Pancreas (tissue), 10 donors: ENCODE measurements at regions not wholly inside any gene's neighbourhood (a gene's known extent, or its start where the extent isn't known, plus 50 kb on each side); places are given as distances from the start of the nearest gene placed in this dataset.

Source experiments
- ATAC-seq, 4 donors: fragments of 200-7000 bp; cut with Tn5 transposase; one replicate each; pipeline versions ENCODE4 v1.8.0 to v1.9.1; 2020; ENCODE audit warnings: mild to moderate bottlenecking in 4 of 4, moderate library complexity in 4 of 4
- DNase-seq, 6 donors: peaks; one replicate each; pipeline ENCODE4 v3.0.0-alpha.2; 2020
- FAIRE-seq: peaks from 2 replicates; lab custom pipeline; 2012; peaks lifted over from hg19 to GRCh38; lab: Jason Lieb, UNC
- H3K27ac ChIP-seq, 4 donors: fragments of 200-600 bp; sonication (generic); 1 replicate in 3 of 4; 2 replicates in 1 of 4; pipeline versions ENCODE4 v1.5.0 to v1.8.0; 2020
- H3K27me3 ChIP-seq, 4 donors: fragments of 200-600 bp; one replicate each; pipeline ENCODE4 v1.8.0; 2021
- H3K36me3 ChIP-seq, 3 donors: fragments of 200-600 bp; sonication (generic) in 1 of 3; one replicate each; pipeline versions ENCODE4 v1.5.0 to v1.8.0; 2020 to 2021
- H3K4me1 ChIP-seq, 3 donors: fragments of 200-600 bp; one replicate each; pipeline ENCODE4 v1.8.0; 2021
- H3K4me3 ChIP-seq, 4 donors: fragments of 200-600 bp; sonication (generic) in 2 of 4; one replicate each; pipeline versions ENCODE4 v1.5.0 to v1.8.0; 2020 to 2021
- H3K9me3 ChIP-seq, 4 donors: fragments of 200-600 bp; one replicate each; pipeline ENCODE4 v1.8.0; 2021
- WGBS, 2 donors: extraction: QIAGEN DNeasy Blood & Tissue Kit; methylation state at CpG; one replicate each; pipeline ENCODE4 v1.1.7; 2013; 5-methylcytosine and 5-hydroxymethylcytosine counted together
- intact Hi-C, 3 donors: fragments of 100-400 bp; cut with DNase I; formaldehyde crosslinking; loops; one replicate each; pipeline versions ENCODE4 v1.11.1 to v1.14.2; 2022
- TF ChIP-seq, protein P1 (sequence below), 4 donors: fragments of 200-600 bp; sonication (generic) in 3 of 4; IDR thresholded peaks; one replicate each; pipeline versions ENCODE4 v1.5.0 to v1.8.0; 2021; ENCODE audit warnings: antibody characterized with exemption in 4 of 4
- donor health status: healthy with polysubstance abuse.
- donor health status: DM: no; HTN: no; CAD: no; lungs with moderate emphysema.
- donor health status: DM: no; HTN: no; CAD: no.
- donor health status: control.
- donor health status: control.
- donor health status: Bipolar disorder and iron deficiency.
- donor health status: DM: yes; HTN: yes; CAD: no.
- donor health status: DM: no; HTN: no; CAD: no.
- donor health status: DM: no; HTN: no; CAD: no.
- donor health status: DM: yes; HTN: yes; CAD: no.

DNA sequence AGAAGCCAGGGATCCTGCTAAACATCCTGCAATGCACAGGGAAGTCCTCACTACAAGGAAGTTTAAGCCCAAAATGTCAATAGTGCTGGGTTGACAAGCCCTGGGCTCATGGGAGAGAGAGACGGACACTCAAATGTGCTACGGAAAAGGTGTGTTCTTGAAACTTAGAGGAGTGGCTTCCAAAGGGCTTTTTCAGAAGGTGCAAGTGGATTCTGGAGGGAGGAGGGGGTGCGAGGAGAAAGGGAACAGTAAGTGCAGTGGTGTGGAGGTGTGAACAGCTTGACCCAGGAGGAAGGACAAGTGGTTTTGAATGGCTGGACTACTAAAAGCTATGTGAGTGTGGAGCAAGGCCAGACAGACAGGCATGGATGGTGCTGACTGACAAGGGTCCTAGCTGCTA lies 50.4 kb upstream of the CECR2 start:
- Histone ChIP-seq H3K4me1 (no peaks in the 10 kb centered on the region), H3K4me3 (no peak overlapping the region), H3K9me3 (no peaks in the 10 kb centered on the region), H3K27me3 (no peaks in the 10 kb centered on the region), H3K27ac (no peak overlapping the region), H3K36me3 (no peaks in the 10 kb centered on the region)
- no peak for ATAC-seq
- no peak for FAIRE-seq
- TF ChIP-seq, protein P1, sequence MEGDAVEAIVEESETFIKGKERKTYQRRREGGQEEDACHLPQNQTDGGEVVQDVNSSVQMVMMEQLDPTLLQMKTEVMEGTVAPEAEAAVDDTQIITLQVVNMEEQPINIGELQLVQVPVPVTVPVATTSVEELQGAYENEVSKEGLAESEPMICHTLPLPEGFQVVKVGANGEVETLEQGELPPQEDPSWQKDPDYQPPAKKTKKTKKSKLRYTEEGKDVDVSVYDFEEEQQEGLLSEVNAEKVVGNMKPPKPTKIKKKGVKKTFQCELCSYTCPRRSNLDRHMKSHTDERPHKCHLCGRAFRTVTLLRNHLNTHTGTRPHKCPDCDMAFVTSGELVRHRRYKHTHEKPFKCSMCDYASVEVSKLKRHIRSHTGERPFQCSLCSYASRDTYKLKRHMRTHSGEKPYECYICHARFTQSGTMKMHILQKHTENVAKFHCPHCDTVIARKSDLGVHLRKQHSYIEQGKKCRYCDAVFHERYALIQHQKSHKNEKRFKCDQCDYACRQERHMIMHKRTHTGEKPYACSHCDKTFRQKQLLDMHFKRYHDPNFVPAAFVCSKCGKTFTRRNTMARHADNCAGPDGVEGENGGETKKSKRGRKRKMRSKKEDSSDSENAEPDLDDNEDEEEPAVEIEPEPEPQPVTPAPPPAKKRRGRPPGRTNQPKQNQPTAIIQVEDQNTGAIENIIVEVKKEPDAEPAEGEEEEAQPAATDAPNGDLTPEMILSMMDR (IDR thresholded peaks at IDR 0.05): no peak
- intact Hi-C loops: no loop called here
- 79 to 89% methylated on average over 3 of the region's 3 CpGs for WGBS, 2 donors
- DNase-seq: no peak

DNA sequence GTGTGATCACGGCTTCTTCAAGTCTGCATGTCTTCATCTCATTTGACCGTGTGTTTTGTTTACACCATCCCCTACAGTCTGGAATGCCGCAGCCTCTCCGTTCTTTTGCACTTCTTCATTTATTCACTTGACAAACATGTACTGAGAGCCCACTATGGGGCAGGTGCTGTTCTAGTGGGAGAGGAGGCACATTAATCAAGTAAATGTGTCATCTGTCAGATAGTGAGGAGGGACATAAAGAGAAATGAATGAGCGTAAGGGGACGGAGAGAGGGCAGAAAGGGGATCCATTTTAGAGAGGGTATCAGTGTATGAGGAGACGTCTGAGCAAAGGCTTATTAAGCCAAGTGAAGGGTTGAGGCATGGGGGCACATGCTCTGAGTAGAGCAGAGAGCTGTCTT lies 54.0 kb upstream of the CECR2 start:
- DNase-seq (no peak), FAIRE-seq (no peak)
- no peak overlapping the region for H3K4me3 ChIP-seq

DNA sequence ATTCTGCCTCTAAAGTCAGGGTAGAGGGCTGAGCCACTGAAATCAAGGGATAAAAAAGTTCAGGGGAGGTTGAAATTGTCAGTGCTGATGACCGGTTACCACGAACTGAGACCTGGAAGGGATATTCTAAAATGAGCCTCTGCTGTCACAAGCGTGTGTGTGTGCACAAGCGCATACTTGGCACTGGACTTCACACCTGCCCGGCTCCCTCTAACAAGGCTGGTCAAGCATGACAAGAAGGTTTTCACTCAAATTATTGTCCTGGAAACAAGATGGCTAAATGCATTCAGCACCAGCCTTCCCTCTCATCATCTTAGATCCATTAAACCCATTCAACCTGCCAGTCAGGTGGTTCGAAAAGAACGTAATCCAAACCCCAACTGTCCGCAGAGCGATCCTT lies 54.8 kb upstream of the CECR2 start:
- no peak for FAIRE-seq
- no peak overlapping the region for H3K27ac ChIP-seq
- 78% methylated on average over 9 of the region's 9 CpGs for WGBS, 2 donors
- H3K4me3 ChIP-seq: no peak overlapping the region
- intact Hi-C loops: no loop called here
- TF ChIP-seq, protein P1 (IDR thresholded peaks at IDR 0.05): no peak
- no peaks in the 10 kb centered on the region for H3K27me3 ChIP-seq
- no peaks in the 10 kb centered on the region for H3K4me1 ChIP-seq
- H3K9me3 ChIP-seq: no peaks in the 10 kb centered on the region
- H3K36me3 ChIP-seq: no peaks in the 10 kb centered on the region
- no peak for ATAC-seq
- no peak for DNase-seq

More for the DNA sequence above, 54.0 kb upstream of the CECR2 start:
- WGBS, 2 donors: 67 to 72% methylated on average over 7 of the region's 7 CpGs
- TF ChIP-seq, protein P1 (IDR thresholded peaks at IDR 0.05): no peak
- H3K4me1 ChIP-seq: no peaks in the 10 kb centered on the region
- H3K36me3 ChIP-seq: no peaks in the 10 kb centered on the region
- no peak for ATAC-seq
- intact Hi-C loops: no loop called here
- H3K27ac ChIP-seq: no peak overlapping the region
- H3K9me3 ChIP-seq: no peaks in the 10 kb centered on the region
- no peaks in the 10 kb centered on the region for H3K27me3 ChIP-seq

DNA sequence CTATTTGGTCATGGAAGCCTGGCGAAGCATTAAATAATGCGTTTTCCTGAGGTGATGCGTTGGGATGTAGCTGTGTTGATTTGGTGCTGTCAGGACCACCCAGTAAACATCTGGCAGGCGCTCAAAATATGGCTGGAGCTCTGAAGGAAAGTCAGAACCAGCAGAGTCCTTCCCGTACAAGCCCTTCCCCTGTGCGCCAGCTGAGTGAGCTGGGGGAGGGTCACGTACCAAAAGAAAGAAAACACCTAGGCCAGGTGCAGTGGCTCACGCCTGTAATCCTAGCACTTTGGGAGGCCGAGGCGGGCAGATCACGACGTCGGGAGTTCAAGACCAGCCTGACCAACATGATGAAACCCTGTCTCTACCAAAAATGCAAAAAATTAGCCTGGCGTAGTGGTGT lies 55.6 kb upstream of the CECR2 start:
- no peak for DNase-seq

DNA sequence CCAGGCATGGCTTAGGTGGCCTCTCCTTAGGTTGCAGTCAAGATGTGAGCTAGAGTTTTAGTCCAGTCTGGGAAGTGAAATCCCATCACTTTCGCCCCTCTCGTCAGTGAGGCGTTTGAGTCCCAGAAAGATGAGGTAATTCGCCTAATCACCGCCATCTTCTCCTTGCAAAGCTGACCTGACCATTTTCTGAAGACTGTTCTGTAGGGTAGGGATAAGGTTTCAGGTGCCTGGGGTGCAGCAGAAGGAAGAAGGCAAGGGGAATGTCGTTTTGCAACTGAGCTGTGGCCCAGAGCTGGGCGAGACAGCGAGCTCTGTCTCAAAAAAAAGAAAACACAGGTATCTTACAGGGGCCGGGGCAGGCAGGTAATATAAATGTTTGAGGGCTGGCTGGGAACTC lies 61.7 kb upstream of the CECR2 start:
- no peak for FAIRE-seq
- ATAC-seq: no peak
- no peak overlapping the region for H3K27ac ChIP-seq
- DNase-seq: no peak
- intact Hi-C loops: no loop called here
- no peaks in the 10 kb centered on the region for H3K9me3 ChIP-seq
- no peaks in the 10 kb centered on the region for H3K27me3 ChIP-seq
- TF ChIP-seq, protein P1 (IDR thresholded peaks at IDR 0.05): no peak
- H3K4me1 ChIP-seq: no peaks in the 10 kb centered on the region
- H3K4me3 ChIP-seq: no peak overlapping the region
- 75 to 83% methylated on average over 9 of the region's 9 CpGs for WGBS, 2 donors
- H3K36me3 ChIP-seq: no peaks in the 10 kb centered on the region

More for the DNA sequence above, 55.6 kb upstream of the CECR2 start:
- FAIRE-seq (no peak), ATAC-seq (no peak)
- intact Hi-C loops: no loop called here
- H3K4me3 ChIP-seq: no peak overlapping the region
- no peaks in the 10 kb centered on the region for H3K36me3 ChIP-seq
- H3K9me3 ChIP-seq: no peaks in the 10 kb centered on the region
- TF ChIP-seq, protein P1 (IDR thresholded peaks at IDR 0.05): no peak
- 74 to 77% methylated on average over 14 of the region's 14 CpGs for WGBS, 2 donors
- H3K27me3 ChIP-seq: no peaks in the 10 kb centered on the region
- no peak overlapping the region for H3K27ac ChIP-seq
- no peaks in the 10 kb centered on the region for H3K4me1 ChIP-seq
